Ishikawa (cell line): ENCODE measurements at regions not wholly inside any gene's neighbourhood (a gene's known extent, or its start where the extent isn't known, plus 50 kb on each side); places are given as distances from the start of the nearest gene placed in this dataset.

Experiments
- CEBPB ChIP-seq: IDR thresholded peaks from 2 replicates; pipeline ENCODE4 v1.6.1; 2012
- CREB1 ChIP-seq: IDR thresholded peaks from 2 replicates; pipeline ENCODE4 v1.6.1; 2012; ENCODE audit warnings: low read depth
- EGR1 ChIP-seq: IDR thresholded peaks from 2 replicates; pipeline ENCODE4 v1.6.1; 2012
- EP300 ChIP-seq: IDR thresholded peaks from 2 replicates; pipeline ENCODE4 v1.6.1; 2012; ENCODE audit warnings: borderline replicate concordance
- FOXM1 ChIP-seq: IDR thresholded peaks from 2 replicates; pipeline ENCODE4 v1.6.1; 2012; ENCODE audit warnings: low read depth, borderline replicate concordance
- NFIC ChIP-seq: IDR thresholded peaks from 2 replicates; pipeline ENCODE4 v1.6.1; 2012
- RAD21 ChIP-seq: IDR thresholded peaks from 2 replicates; pipeline ENCODE4 v1.6.1; 2012; ENCODE audit warnings: low read depth
- TAF1 ChIP-seq: IDR thresholded peaks from 2 replicates; pipeline ENCODE4 v1.6.1; 2012; ENCODE audit warnings: low read depth, mild to moderate bottlenecking
- TCF12 ChIP-seq: IDR thresholded peaks from 2 replicates; pipeline ENCODE4 v1.6.1; 2012; ENCODE audit warnings: low read depth
- TEAD4 ChIP-seq: IDR thresholded peaks from 2 replicates; pipeline ENCODE4 v1.6.1; 2012
- YY1 ChIP-seq: IDR thresholded peaks from 2 replicates; pipeline ENCODE4 v1.6.1; 2012; ENCODE audit warnings: low read depth
- ZBTB7A ChIP-seq: IDR thresholded peaks from 2 replicates; pipeline ENCODE4 v1.6.1; 2012; ENCODE audit warnings: low read depth
- TF ChIP-seq, protein P1 (sequence below): IDR thresholded peaks from 2 replicates; pipeline ENCODE4 v1.6.1; 2012
- TF ChIP-seq, protein P2 (sequence below): IDR thresholded peaks from 2 replicates; pipeline ENCODE4 v1.6.1; 2012
- TF ChIP-seq, protein P3 (sequence below): IDR thresholded peaks from 2 replicates; pipeline ENCODE4 v1.6.1; 2012; ENCODE audit warnings: low read depth, mild to moderate bottlenecking

DNA sequence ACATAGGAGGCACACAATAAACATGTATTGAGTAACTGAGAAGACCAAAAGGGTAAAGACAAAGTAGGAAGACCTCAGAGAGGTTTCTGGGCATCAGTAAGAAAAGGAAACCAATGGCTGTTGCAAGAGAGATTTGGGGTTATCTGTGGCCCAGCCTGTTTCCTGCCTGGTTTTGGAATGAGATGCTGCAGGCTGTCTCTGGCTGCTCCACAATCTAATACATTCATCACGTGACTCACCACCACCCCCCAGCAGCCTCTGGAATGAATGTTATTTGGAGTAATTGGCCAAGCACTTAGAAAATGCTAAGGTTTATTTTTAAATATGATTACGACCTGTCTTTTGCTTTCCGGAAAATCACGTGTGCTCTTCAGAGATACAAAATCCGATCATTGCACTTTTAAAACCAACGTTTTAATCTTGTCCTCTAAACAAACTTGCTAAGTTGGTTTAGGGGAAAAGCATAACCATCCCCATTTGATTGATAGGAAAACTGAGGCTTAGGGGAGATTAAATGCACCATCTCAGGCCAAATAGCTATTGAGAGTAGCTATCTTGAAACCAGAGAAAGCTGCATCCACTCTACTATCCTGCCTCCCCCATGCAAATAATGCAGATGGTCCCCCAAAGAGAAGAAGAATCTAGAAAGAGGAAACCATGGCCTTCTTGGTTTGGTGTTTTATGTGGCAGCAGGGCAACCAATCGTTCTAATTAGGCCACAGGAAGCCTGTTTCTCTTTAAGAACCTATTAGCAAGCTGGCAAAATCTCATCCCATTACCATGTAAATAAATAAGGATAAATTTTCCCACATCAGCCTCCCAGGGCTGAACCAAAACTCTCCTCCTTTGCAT lies 151.8 kb upstream of the ADRA1B start:
- TF ChIP-seq, protein P1, sequence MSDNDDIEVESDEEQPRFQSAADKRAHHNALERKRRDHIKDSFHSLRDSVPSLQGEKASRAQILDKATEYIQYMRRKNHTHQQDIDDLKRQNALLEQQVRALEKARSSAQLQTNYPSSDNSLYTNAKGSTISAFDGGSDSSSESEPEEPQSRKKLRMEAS = no peak
- TF ChIP-seq, protein P2, sequence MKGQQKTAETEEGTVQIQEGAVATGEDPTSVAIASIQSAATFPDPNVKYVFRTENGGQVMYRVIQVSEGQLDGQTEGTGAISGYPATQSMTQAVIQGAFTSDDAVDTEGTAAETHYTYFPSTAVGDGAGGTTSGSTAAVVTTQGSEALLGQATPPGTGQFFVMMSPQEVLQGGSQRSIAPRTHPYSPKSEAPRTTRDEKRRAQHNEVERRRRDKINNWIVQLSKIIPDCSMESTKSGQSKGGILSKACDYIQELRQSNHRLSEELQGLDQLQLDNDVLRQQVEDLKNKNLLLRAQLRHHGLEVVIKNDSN = peak; percentile 52; the same call in 1 of the 2 replicates

DNA sequence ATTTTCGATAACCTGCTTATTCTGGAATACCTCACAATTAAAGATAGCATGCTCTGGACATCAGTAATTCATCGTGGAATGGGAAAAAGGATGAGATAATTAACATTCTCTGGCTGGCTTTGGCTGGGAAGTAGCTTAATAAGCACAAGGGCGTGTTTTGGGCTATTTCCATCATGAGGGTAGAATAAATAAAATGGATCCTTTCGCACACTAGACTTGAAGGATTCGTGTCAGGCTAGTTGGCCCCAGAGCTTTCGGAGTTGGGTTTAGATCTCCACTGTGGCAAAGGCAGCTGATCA lies 151.2 kb upstream of the ADRA1B start:
- TF ChIP-seq CREB1 (no peak), NFIC (no peak), FOXM1 (no peak), EP300 (no peak), TAF1 (no peak), RAD21 (no peak), CEBPB (no peak), EGR1 (no peak), TCF12 (no peak), ZBTB7A (no peak)
- TF ChIP-seq, protein P3, sequence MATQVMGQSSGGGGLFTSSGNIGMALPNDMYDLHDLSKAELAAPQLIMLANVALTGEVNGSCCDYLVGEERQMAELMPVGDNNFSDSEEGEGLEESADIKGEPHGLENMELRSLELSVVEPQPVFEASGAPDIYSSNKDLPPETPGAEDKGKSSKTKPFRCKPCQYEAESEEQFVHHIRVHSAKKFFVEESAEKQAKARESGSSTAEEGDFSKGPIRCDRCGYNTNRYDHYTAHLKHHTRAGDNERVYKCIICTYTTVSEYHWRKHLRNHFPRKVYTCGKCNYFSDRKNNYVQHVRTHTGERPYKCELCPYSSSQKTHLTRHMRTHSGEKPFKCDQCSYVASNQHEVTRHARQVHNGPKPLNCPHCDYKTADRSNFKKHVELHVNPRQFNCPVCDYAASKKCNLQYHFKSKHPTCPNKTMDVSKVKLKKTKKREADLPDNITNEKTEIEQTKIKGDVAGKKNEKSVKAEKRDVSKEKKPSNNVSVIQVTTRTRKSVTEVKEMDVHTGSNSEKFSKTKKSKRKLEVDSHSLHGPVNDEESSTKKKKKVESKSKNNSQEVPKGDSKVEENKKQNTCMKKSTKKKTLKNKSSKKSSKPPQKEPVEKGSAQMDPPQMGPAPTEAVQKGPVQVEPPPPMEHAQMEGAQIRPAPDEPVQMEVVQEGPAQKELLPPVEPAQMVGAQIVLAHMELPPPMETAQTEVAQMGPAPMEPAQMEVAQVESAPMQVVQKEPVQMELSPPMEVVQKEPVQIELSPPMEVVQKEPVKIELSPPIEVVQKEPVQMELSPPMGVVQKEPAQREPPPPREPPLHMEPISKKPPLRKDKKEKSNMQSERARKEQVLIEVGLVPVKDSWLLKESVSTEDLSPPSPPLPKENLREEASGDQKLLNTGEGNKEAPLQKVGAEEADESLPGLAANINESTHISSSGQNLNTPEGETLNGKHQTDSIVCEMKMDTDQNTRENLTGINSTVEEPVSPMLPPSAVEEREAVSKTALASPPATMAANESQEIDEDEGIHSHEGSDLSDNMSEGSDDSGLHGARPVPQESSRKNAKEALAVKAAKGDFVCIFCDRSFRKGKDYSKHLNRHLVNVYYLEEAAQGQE = no peak
- TF ChIP-seq, protein P1 = no peak
- TF ChIP-seq, protein P2 = no peak

DNA sequence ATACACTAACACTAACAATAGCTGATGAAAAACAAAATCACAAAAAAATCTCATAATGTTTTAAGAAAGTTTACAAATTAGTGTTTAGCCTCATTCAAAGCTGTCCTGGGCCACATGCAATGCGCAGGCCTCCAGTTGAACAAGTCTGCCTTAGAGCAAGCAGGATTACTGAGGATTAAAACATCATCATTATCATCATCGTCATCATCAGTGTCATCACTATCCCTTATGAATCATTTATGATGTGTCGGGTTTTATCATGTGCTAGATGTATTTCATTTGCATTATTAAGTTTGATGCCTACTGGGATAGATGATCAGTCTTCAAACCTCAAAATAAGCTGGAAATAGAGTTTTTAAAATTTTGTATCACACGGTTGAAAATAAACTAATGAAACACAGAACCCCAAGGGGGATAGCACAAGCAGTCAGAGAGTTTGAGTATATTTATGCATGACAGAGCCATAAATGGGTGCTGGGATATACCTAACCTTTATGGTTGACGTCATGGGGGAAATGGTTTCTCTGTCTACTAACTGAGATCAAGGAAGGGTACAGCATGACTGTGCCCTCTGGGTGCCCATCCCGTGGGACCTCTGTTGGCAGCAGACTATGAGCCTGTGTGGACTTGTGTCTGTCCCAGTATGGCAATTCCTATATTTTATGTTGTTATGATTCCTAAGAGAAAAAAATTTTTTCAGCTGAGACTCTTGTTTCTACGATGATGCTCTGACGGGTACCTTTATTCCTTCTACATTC lies 150.3 kb upstream of the ADRA1B start:
- TF ChIP-seq, protein P3 = no peak
- no peak for TF ChIP-seq ZBTB7A
- no peak for TF ChIP-seq TEAD4
- TF ChIP-seq RAD21 = no peak
- no peak for TF ChIP-seq TCF12
- no peak for TF ChIP-seq NFIC
- TF ChIP-seq, protein P1 = no peak
- TF ChIP-seq CEBPB = no peak
- TF ChIP-seq FOXM1 = no peak
- no peak for TF ChIP-seq CREB1
- TF ChIP-seq TAF1 = no peak
- TF ChIP-seq YY1 = no peak
- TF ChIP-seq, protein P2 = no peak
- no peak for TF ChIP-seq EGR1

DNA sequence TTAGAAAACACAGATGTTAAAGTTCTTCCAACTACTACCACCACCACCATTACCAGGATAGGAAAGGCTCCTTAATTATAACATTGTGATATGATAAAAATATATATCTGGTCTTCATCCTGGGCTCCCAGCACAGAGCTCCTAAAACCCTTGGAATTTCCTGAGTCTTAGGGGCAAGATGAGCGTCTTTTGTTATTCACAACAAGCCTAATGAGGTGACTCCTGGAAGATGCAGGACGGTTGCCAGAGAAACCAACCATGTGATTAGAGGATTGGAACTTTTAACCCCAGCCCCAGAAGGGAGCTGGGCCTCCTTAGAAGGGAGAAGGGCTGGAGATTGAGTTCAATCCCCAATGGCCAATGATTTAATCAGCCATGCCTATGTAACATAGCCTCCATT lies 148.0 kb upstream of the ADRA1B start:
- TF ChIP-seq EGR1 (no peak), TCF12 (no peak), TAF1 (no peak), NFIC (no peak)
- TF ChIP-seq, protein P3 = no peak
